Natural killer cell (primary cell): ENCODE measurements at regions not wholly inside any gene's neighbourhood (a gene's known extent, or its start where the extent isn't known, plus 50 kb on each side); places are given as distances from the start of the nearest gene placed in this dataset.
"Not testable (repeated sequence)": the region's sequence is repeated elsewhere in the genome, so short reads cannot be mapped to it uniquely, and the experiment has no call there.

Experiments
- ATAC-seq, 3 donors: fragments of 150-1000 bp in 2 of 3; fragments of 200-7000 bp in 1 of 3; cut with Tn5 transposase; 1 replicate in 1 of 3; 2 replicates in 2 of 3; pipeline ENCODE4 v1.10.0; 2021; ENCODE audit warnings: mild to moderate bottlenecking in 2 of 3, moderate library complexity in 2 of 3
- DNase-seq, 2 donors: peaks; one replicate each; pipeline versions ENCODE4 v3.0.0 to v3.0.0-alpha.2; 2013 to 2021; ENCODE audit warnings: mixed read lengths in 1 of 2
- H3K27ac ChIP-seq: one replicate; pipeline ENCODE4 v1.5.1; 2013; ENCODE audit warnings: mild to moderate bottlenecking, low read length
- H3K27me3 ChIP-seq: one replicate; pipeline ENCODE4 v1.6.1; 2013; ENCODE audit warnings: low read length; ENCODE audit not compliant: control insufficient read depth, insufficient read depth
- H3K36me3 ChIP-seq: one replicate; pipeline ENCODE4 v1.6.1; 2013; ENCODE audit warnings: low read length; ENCODE audit not compliant: control insufficient read depth, insufficient read depth
- H3K4me1 ChIP-seq: one replicate; pipeline ENCODE4 v1.6.1; 2013; ENCODE audit warnings: low read length; ENCODE audit not compliant: control insufficient read depth, insufficient read depth
- H3K4me3 ChIP-seq: one replicate; pipeline ENCODE4 v1.5.1; 2013; ENCODE audit warnings: low read length
- H3K9me3 ChIP-seq: one replicate; pipeline ENCODE4 v1.6.1; 2013; ENCODE audit warnings: low read length; ENCODE audit not compliant: control insufficient read depth, insufficient read depth
- H3K27ac Mint-ChIP-seq, 2 donors: one replicate each; pipeline ENCODE4 v1.8.0; 2022; ENCODE audit warnings: mild to moderate bottlenecking in 2 of 2, mixed read lengths in 2 of 2, moderate library complexity in 1 of 2
- H3K27me3 Mint-ChIP-seq, 2 donors: one replicate each; pipeline ENCODE4 v1.8.0; 2022; ENCODE audit warnings: low read depth in 2 of 2, mixed read lengths in 2 of 2
- H3K36me3 Mint-ChIP-seq: one replicate; pipeline ENCODE4 v1.8.0; 2022; ENCODE audit warnings: mixed read lengths
- H3K4me1 Mint-ChIP-seq, 2 donors: one replicate each; pipeline ENCODE4 v1.8.0; 2022; ENCODE audit warnings: mixed read lengths in 2 of 2
- H3K4me3 Mint-ChIP-seq: one replicate; pipeline ENCODE4 v1.8.0; 2022; ENCODE audit warnings: mild to moderate bottlenecking, moderate library complexity, mixed read lengths
- H3K9me3 Mint-ChIP-seq, 2 donors: one replicate each; pipeline ENCODE4 v1.8.0; 2022; ENCODE audit warnings: mixed read lengths in 2 of 2
- WGBS: methylation state at CpG from one replicate; pipeline ENCODE4 v1.1.7; 2013; ENCODE audit warnings: missing lambda C conversion rate; ENCODE audit not compliant: insufficient coverage; 5-methylcytosine and 5-hydroxymethylcytosine counted together
- intact Hi-C: fragments of 100-400 bp; cut with micrococcal nuclease; formaldehyde crosslinking; loops from one replicate; pipeline ENCODE4 v1.14.2; 2022

DNA sequence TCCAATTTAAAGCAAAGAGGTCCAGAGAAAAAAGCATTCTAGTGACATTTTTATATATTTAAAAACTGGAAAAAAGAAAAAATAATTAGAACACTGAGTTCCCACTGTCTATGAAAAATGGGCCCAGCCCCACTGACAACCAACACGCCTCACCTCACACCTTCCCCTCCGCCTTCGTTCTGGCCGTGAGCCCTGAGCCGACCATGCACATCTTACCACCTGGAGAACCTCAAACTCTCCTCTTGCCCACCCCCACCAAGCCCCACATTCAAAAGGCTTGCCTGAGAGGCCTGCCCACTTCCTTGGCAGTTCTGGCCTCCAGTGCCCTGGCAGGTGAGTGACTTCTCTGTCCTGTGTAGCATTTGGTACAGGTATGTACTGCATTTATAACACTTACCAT is 63.9 kb upstream of the PLGLB2 start:
- DNase-seq, H3K4me1 ChIP-seq, H3K9me3 Mint-ChIP-seq, H3K4me3 ChIP-seq, H3K27me3 ChIP-seq, H3K27ac Mint-ChIP-seq, intact Hi-C loops, H3K27ac ChIP-seq, H3K36me3 Mint-ChIP-seq, H3K9me3 ChIP-seq, H3K36me3 ChIP-seq, ATAC-seq, H3K27me3 Mint-ChIP-seq, H3K4me3 Mint-ChIP-seq, H3K4me1 Mint-ChIP-seq: not testable (repeated sequence)
- WGBS, result 87% methylated on average over 5 of the region's 5 CpGs

DNA sequence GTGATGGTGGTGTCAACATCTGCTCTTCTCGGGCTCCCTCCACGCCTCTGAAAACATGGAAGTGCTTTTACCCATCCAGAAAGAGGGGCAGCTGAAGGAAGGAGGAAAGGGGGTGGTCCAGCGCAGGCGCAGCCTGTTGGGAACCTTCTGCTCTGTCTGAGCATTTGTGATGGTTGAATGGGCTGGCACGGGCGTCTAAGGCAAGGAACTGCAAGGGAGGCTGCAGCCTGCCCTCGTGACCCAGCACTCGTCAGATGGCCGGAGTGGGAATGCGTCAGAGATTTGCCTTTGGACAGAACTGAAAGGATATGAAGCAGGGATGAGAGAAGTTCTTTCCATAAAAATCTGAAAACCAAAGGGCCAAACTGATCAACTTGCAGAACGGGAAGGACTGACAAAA is 62.3 kb upstream of the PLGLB2 start:
- H3K36me3 ChIP-seq, DNase-seq, H3K36me3 Mint-ChIP-seq, H3K9me3 Mint-ChIP-seq, H3K27ac Mint-ChIP-seq, H3K4me3 Mint-ChIP-seq, H3K4me1 ChIP-seq, H3K4me3 ChIP-seq, H3K27ac ChIP-seq, H3K27me3 Mint-ChIP-seq, intact Hi-C loops, H3K27me3 ChIP-seq, H3K4me1 Mint-ChIP-seq, ATAC-seq, H3K9me3 ChIP-seq: not testable (repeated sequence)
- whole genome bisulfite sequencing, result 98% methylated on average over 6 of the region's 11 CpGs

DNA sequence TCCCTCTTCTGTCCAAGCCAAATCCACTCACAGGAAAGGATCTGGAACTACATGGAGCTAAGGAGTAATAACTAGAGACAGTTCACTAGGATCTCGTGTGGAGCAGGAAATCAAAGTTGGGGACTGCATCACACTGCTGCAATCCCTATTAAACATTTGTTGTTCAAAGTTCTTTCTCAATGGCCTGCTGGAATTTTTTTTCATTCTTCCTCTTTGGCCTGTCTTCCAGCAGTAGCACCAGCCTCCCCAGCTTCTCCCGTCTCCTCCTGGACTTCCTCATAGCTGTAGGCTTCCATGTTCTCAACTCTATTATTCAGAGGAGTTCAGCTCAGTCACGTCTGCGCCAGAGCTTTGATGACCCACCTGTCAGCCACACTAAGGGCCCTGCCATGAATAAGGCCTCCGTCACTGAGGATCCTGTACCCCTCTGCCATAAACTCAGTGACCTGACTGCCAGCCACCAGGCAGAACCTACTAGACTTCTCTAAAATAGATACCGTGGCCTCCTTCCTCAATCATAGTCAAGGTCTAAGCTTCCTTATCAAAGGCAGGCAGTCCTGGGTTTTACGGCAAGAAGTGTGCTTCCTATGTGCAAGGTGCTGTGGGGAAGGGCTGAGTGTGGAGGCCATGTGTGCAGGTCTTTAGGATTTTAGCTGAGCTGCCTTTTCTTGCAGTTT is 60.9 kb upstream of the PLGLB2 start:
- H3K36me3 Mint-ChIP-seq, DNase-seq, intact Hi-C loops, ATAC-seq, H3K9me3 Mint-ChIP-seq, H3K9me3 ChIP-seq, H3K4me3 ChIP-seq, H3K27me3 ChIP-seq, H3K4me1 ChIP-seq, H3K4me3 Mint-ChIP-seq, H3K27ac ChIP-seq, H3K4me1 Mint-ChIP-seq, H3K27ac Mint-ChIP-seq, H3K27me3 Mint-ChIP-seq, H3K36me3 ChIP-seq: not testable (repeated sequence)
- WGBS, result no CpG with 5 or more reads among the region's 7 CpGs

GRCh38 chr2:87687550-87688270 is 60.2 kb upstream of the PLGLB2 start:
- H3K4me1 Mint-ChIP-seq, intact Hi-C loops, H3K27me3 ChIP-seq, H3K9me3 ChIP-seq, H3K9me3 Mint-ChIP-seq, H3K36me3 Mint-ChIP-seq, H3K36me3 ChIP-seq, H3K4me3 ChIP-seq, ATAC-seq, H3K27ac Mint-ChIP-seq, H3K4me1 ChIP-seq, DNase-seq, H3K4me3 Mint-ChIP-seq, H3K27me3 Mint-ChIP-seq, H3K27ac ChIP-seq: not testable (repeated sequence)
- WGBS, result 51% methylated on average over 3 of the region's 7 CpGs

- no CpG with 5 or more reads among the region's 1 CpG for WGBS
- H3K4me1 ChIP-seq, H3K9me3 ChIP-seq, intact Hi-C loops, H3K36me3 Mint-ChIP-seq, DNase-seq, H3K27me3 ChIP-seq, H3K9me3 Mint-ChIP-seq, H3K4me3 Mint-ChIP-seq, H3K27me3 Mint-ChIP-seq, H3K4me1 Mint-ChIP-seq, H3K27ac ChIP-seq, H3K4me3 ChIP-seq, H3K36me3 ChIP-seq: not testable (repeated sequence)
- ATAC-seq, result peak; percentile 48 to 64 (median 64)
- peak overlapping the region in 1 of 2 donors; percentile 85 for H3K27ac Mint-ChIP-seq
Measured at GRCh38 chr2:87691899-87692592, 55.8 kb upstream of the PLGLB2 start.

- peak overlapping the region in 1 of 2 donors; percentile 27 for H3K27ac Mint-ChIP-seq
- H3K4me3 ChIP-seq, H3K4me3 Mint-ChIP-seq, ATAC-seq, H3K27ac ChIP-seq, H3K27me3 Mint-ChIP-seq, DNase-seq, H3K27me3 ChIP-seq, H3K9me3 ChIP-seq, H3K4me1 Mint-ChIP-seq, H3K36me3 ChIP-seq, H3K36me3 Mint-ChIP-seq, intact Hi-C loops, H3K4me1 ChIP-seq, H3K9me3 Mint-ChIP-seq: not testable (repeated sequence)
- WGBS, result 91% methylated on average over 1 of the region's 2 CpGs
Measured at GRCh38 chr2:87692914-87693313, 55.0 kb upstream of the PLGLB2 start.

- H3K9me3 Mint-ChIP-seq, H3K27me3 Mint-ChIP-seq, H3K9me3 ChIP-seq, H3K27me3 ChIP-seq, DNase-seq, H3K4me1 Mint-ChIP-seq, H3K4me3 ChIP-seq, H3K36me3 Mint-ChIP-seq, H3K27ac ChIP-seq, H3K27ac Mint-ChIP-seq, H3K36me3 ChIP-seq, H3K4me3 Mint-ChIP-seq, H3K4me1 ChIP-seq, intact Hi-C loops: not testable (repeated sequence)
- no CpG with 5 or more reads among the region's 1 CpG for WGBS
- ATAC-seq, result peak; percentile 32 to 61 (median 55)
Measured at GRCh38 chr2:87693882-87694281, 54.0 kb upstream of the PLGLB2 start.
